NB4 (cell line): ENCODE measurements at regions not wholly inside any gene's neighbourhood (a gene's known extent, or its start where the extent isn't known, plus 50 kb on each side); places are given as distances from the start of the nearest gene placed in this dataset.

ENCODE experiments used
- CTCF ChIP-seq: IDR thresholded peaks from one replicate; pipeline ENCODE4 v1.5.1; 2012; ENCODE audit warnings: low read depth, low read length
- MAX ChIP-seq: IDR thresholded peaks from 2 replicates; pipeline ENCODE4 v1.6.1; 2011; ENCODE audit warnings: low read depth, low read length

GRCh38 chr11:37203006-37203405 is 605.0 kb upstream of the RAG2 start:
- no peak for TF ChIP-seq CTCF
- no peak for TF ChIP-seq MAX
